Heart right ventricle (tissue), 16 donors: ENCODE measurements at regions not wholly inside any gene's neighbourhood (a gene's known extent, or its start where the extent isn't known, plus 50 kb on each side); places are given as distances from the start of the nearest gene placed in this dataset.

Source experiments
- ATAC-seq, 8 donors: fragments of 200-7000 bp; cut with Tn5 transposase; one replicate each; pipeline ENCODE4 v1.9.1; 2020; ENCODE audit warnings: mild to moderate bottlenecking in 8 of 8, moderate library complexity in 8 of 8, moderate number of reproducible peaks in 1 of 8
- DNase-seq, 2 donors: peaks; one replicate each; pipeline ENCODE4 v3.0.0-alpha.2; 2020
- H3K27ac ChIP-seq, 10 donors: fragments of 200-600 bp; sonication (generic) in 2 of 10; one replicate each; pipeline versions ENCODE4 v1.5.0 to v1.8.0; 2020 to 2022; ENCODE audit warnings: mild to moderate bottlenecking in 3 of 10
- H3K27me3 ChIP-seq, 7 donors: fragments of 200-600 bp; one replicate each; pipeline ENCODE4 v1.8.0; 2021 to 2022; ENCODE audit warnings: mild to moderate bottlenecking in 2 of 7
- H3K36me3 ChIP-seq, 9 donors: fragments of 200-600 bp; sonication (generic) in 1 of 9; one replicate each; pipeline versions ENCODE4 v1.5.0 to v1.8.0; 2020 to 2022; ENCODE audit warnings: mild to moderate bottlenecking in 2 of 9
- H3K4me1 ChIP-seq, 9 donors: fragments of 200-600 bp; sonication (generic) in 1 of 9; one replicate each; pipeline versions ENCODE4 v1.5.0 to v1.8.0; 2020 to 2022; ENCODE audit warnings: mild to moderate bottlenecking in 4 of 9
- H3K4me3 ChIP-seq, 10 donors: fragments of 200-600 bp; sonication (generic) in 2 of 10; one replicate each; pipeline versions ENCODE4 v1.5.0 to v1.8.0; 2020 to 2022; ENCODE audit warnings: mild to moderate bottlenecking in 7 of 10, moderate library complexity in 2 of 10
- H3K9me3 ChIP-seq, 11 donors: fragments of 200-600 bp in 10 of 11; sonication (generic) in 2 of 11; one replicate each; pipeline versions ENCODE4 v1.5.0 to v1.8.0; 2013 to 2022; ENCODE audit warnings: mild to moderate bottlenecking in 2 of 11, control low read depth in 1 of 11, moderate library complexity in 1 of 11
- CTCF ChIP-seq, 9 donors: fragments of 200-600 bp; sonication (generic) in 2 of 9; IDR thresholded peaks; one replicate each; pipeline versions ENCODE4 v1.5.0 to v1.8.0; 2021 to 2022; ENCODE audit warnings: antibody characterized with exemption in 9 of 9, mild to moderate bottlenecking in 5 of 9, moderate library complexity in 1 of 9
- WGBS, 2 donors: extraction: QIAGEN DNeasy Blood & Tissue Kit; methylation state at CpG; one replicate each; pipeline ENCODE4 v1.1.7; 2013; ENCODE audit warnings: inconsistent platforms in 1 of 2; 5-methylcytosine and 5-hydroxymethylcytosine counted together
- intact Hi-C, 10 donors: fragments of 100-400 bp; cut with DNase I; formaldehyde crosslinking; loops; one replicate each; pipeline versions ENCODE4 v1.11.1 to v1.14.2; 2022
- donor health status: Arrhythmogenic right ventricular cardiomyopathy.
- donor health status: ischemic (EF 13 %, LVEDD 7.1; RV severe dilation, severe dysfunction).
- donor health status: healthy with polysubstance abuse.
- donor health status: DM: no; HTN: yes; CAD: no.
- donor health status: DM: no; HTN: no; CAD: no.
- donor health status: ischemic (EF 25% LVEDD 6.9; RV normal size, moderate dysfunction).
- donor health status: ischemic (EF 25% LVEDD 5.7; RV mildly dilated, moderate dysfunction).
- donor health status: healthy.
- donor health status: DM: yes; HTN: yes; CAD: no.
- donor health status: Ischemic cardiomyopathy.
- donor health status: ischemic (EF 35%, LVEDD 5.7; RV mildly dilated, moderate dysfunction).
- donor health status: nonischemic (EF 11% LVEDD 7.7; RV severe dilation, severe dysfunction).
- donor health status: DM: yes; HTN: yes; CAD: no.
- donor health status: PGD.
- donor health status: ischemic (EF 29% LVEDD 5.4; RV normal size, mild dysfunction).
- donor health status: nonischemic (EF 23%, LVEDD 6.1; RV moderate dilation, normal function).

- WGBS, 2 donors: 62 to 65% methylated on average over 20 of the region's 20 CpGs
- no peaks in the 10 kb centered on the region for H3K36me3 ChIP-seq
- DNase-seq: no peak
- ATAC-seq: no peak
- no peak for TF ChIP-seq CTCF (IDR thresholded peaks at IDR 0.05)
- H3K4me3 ChIP-seq: no peak overlapping the region
- intact Hi-C loops: no loop called here
- peaks cover 0 to 72% (median 35%) of the 10 kb centered on the region in 7 donors for H3K27me3 ChIP-seq
- no peak overlapping the region for H3K27ac ChIP-seq
- H3K9me3 ChIP-seq: no peaks in the 10 kb centered on the region
- no peaks in the 10 kb centered on the region for H3K4me1 ChIP-seq
Observed at GRCh38 chr17:79545251-79546005, 65.4 kb downstream of the RBFOX3 start.

GRCh38 chr17:79544142-79544914, 66.5 kb downstream of the RBFOX3 start:
- Histone ChIP-seq H3K4me1 (no peaks in the 10 kb centered on the region), H3K36me3 (no peaks in the 10 kb centered on the region), H3K27ac (no peak overlapping the region), H3K4me3 (no peak overlapping the region), H3K9me3 (no peaks in the 10 kb centered on the region), H3K27me3 (peaks cover 0 to 73% (median 35%) of the 10 kb centered on the region in 7 donors)
- 81 to 83% methylated on average over 19 of the region's 19 CpGs for WGBS, 2 donors
- TF ChIP-seq CTCF (IDR thresholded peaks at IDR 0.05): no peak
- no peak for ATAC-seq
- no peak for DNase-seq
- intact Hi-C loops: no loop called here

- peaks cover 0 to 71% (median 34%) of the 10 kb centered on the region in 7 donors for H3K27me3 ChIP-seq
- TF ChIP-seq CTCF (IDR thresholded peaks at IDR 0.05): no peak
- intact Hi-C loops: no loop called here
- DNase-seq (no peak), ATAC-seq (no peak)
- no peaks in the 10 kb centered on the region for H3K36me3 ChIP-seq
- H3K4me3 ChIP-seq: no peak overlapping the region
- 42 to 45% methylated on average over 15 of the region's 15 CpGs for WGBS, 2 donors
- no peaks in the 10 kb centered on the region for H3K9me3 ChIP-seq
- no peaks in the 10 kb centered on the region for H3K4me1 ChIP-seq
- no peak overlapping the region for H3K27ac ChIP-seq
Observed at GRCh38 chr17:79543531-79543930, 67.3 kb downstream of the RBFOX3 start.

- Histone ChIP-seq H3K36me3 (no peaks in the 10 kb centered on the region), H3K27ac (no peak overlapping the region), H3K4me1 (no peaks in the 10 kb centered on the region), H3K9me3 (no peaks in the 10 kb centered on the region), H3K4me3 (no peak overlapping the region), H3K27me3 (peaks cover 0 to 68% (median 36%) of the 10 kb centered on the region in 7 donors)
- intact Hi-C loops: no loop called here
- DNase-seq (no peak), ATAC-seq (no peak)
- TF ChIP-seq CTCF (IDR thresholded peaks at IDR 0.05): no peak
- WGBS, 2 donors: 83 to 85% methylated on average over 8 of the region's 8 CpGs
Observed at GRCh38 chr17:79542718-79543117, 68.1 kb downstream of the RBFOX3 start.
